ENCODE measurements at regions not wholly inside any gene's neighbourhood (a gene's known extent, or its start where the extent isn't known, plus 50 kb on each side); places are given as distances from the start of the nearest gene placed in this dataset.

DNA sequence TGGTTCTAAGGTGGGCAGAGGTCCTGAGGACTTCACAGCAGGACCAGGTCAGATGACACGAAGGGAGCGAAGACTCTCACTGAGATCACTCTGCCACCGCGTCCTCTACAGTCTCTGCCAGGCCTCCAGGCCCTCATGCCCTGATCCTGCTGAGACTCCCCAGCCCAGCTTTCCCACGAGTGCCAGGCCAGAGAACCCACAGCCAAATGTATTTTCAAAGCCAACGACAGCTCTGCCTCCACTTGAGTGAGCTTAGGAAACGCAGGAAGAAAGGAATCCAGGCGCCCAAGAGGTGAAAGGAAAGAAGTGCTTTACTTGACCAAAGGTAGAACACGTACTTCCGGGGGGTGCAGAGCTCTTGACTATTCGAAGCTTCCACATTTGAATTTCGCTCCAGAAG lies 275.0 kb downstream of the XXYLT1 start:
- H3K36me3 ChIP-seq (ENCODE audit: control insufficient read depth, insufficient read depth, low read length) = no peaks in the 10 kb centered on the region
- DNase-seq = no peak
- no peak overlapping the region for H3K23ac ChIP-seq (ENCODE audit: low read depth, low read length)
- no peak overlapping the region for H3K4ac ChIP-seq (ENCODE audit: low read depth, low read length)
- no peak overlapping the region for H4K91ac ChIP-seq (ENCODE audit: insufficient read depth, low read depth, low read length)
- TF ChIP-seq RAD21 (IDR thresholded peaks at IDR 0.05; ENCODE audit: low read length) = no peak
- no peak for TF ChIP-seq MAZ (IDR thresholded peaks at IDR 0.05; ENCODE audit: borderline replicate concordance, low read depth, low read length)
- TF ChIP-seq, protein P1, sequence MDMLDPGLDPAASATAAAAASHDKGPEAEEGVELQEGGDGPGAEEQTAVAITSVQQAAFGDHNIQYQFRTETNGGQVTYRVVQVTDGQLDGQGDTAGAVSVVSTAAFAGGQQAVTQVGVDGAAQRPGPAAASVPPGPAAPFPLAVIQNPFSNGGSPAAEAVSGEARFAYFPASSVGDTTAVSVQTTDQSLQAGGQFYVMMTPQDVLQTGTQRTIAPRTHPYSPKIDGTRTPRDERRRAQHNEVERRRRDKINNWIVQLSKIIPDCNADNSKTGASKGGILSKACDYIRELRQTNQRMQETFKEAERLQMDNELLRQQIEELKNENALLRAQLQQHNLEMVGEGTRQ (IDR thresholded peaks at IDR 0.05; ENCODE audit: low read depth, low read length) = no peak
- TF ChIP-seq CHD1 (IDR thresholded peaks at IDR 0.05; ENCODE audit: low read depth, low read length) = no peak
- TF ChIP-seq RCOR1 (IDR thresholded peaks at IDR 0.05; ENCODE audit: insufficient replicate concordance, low read length) = no peak
- TF ChIP-seq, protein P2, sequence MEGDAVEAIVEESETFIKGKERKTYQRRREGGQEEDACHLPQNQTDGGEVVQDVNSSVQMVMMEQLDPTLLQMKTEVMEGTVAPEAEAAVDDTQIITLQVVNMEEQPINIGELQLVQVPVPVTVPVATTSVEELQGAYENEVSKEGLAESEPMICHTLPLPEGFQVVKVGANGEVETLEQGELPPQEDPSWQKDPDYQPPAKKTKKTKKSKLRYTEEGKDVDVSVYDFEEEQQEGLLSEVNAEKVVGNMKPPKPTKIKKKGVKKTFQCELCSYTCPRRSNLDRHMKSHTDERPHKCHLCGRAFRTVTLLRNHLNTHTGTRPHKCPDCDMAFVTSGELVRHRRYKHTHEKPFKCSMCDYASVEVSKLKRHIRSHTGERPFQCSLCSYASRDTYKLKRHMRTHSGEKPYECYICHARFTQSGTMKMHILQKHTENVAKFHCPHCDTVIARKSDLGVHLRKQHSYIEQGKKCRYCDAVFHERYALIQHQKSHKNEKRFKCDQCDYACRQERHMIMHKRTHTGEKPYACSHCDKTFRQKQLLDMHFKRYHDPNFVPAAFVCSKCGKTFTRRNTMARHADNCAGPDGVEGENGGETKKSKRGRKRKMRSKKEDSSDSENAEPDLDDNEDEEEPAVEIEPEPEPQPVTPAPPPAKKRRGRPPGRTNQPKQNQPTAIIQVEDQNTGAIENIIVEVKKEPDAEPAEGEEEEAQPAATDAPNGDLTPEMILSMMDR (conservative IDR thresholded peaks at IDR 0.05; ENCODE audit: low read depth, low read length) = no peak
- no peak for TF ChIP-seq CEBPB (IDR thresholded peaks at IDR 0.05; ENCODE audit: low read depth, low read length)
- no peak for TF ChIP-seq POLR2A (IDR thresholded peaks at IDR 0.05; ENCODE audit: low read depth, low read length)
- TF ChIP-seq, protein P3, sequence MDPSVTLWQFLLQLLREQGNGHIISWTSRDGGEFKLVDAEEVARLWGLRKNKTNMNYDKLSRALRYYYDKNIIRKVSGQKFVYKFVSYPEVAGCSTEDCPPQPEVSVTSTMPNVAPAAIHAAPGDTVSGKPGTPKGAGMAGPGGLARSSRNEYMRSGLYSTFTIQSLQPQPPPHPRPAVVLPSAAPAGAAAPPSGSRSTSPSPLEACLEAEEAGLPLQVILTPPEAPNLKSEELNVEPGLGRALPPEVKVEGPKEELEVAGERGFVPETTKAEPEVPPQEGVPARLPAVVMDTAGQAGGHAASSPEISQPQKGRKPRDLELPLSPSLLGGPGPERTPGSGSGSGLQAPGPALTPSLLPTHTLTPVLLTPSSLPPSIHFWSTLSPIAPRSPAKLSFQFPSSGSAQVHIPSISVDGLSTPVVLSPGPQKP (IDR thresholded peaks at IDR 0.05; ENCODE audit: borderline replicate concordance, low read depth, low read length) = no peak
- no peak for TF ChIP-seq BHLHE40 (IDR thresholded peaks at IDR 0.05; ENCODE audit: low read depth, low read length)
- TF ChIP-seq MXI1 (IDR thresholded peaks at IDR 0.05; ENCODE audit: borderline replicate concordance, low read depth, low read length) = no peak
- no peak for TF ChIP-seq RFX5 (IDR thresholded peaks at IDR 0.05; ENCODE audit: low read depth, low read length)
- TF ChIP-seq NFE2L2 (IDR thresholded peaks at IDR 0.05; ENCODE audit: low read depth, low read length) = no peak
- TF ChIP-seq MAFK (IDR thresholded peaks at IDR 0.05; ENCODE audit: low read depth, low read length) = no peak
- no peak for TF ChIP-seq FOS (IDR thresholded peaks at IDR 0.05; ENCODE audit: low read depth, low read length)
- TF ChIP-seq SMC3 (IDR thresholded peaks at IDR 0.05; ENCODE audit: low read depth, low read length) = no peak
- H2BK120ac ChIP-seq (ENCODE audit: low read depth, low read length) = no peak overlapping the region
- intact Hi-C loops (cut with micrococcal nuclease) = no loop called here
- H4K8ac ChIP-seq (ENCODE audit: low read depth in 2 of 2, low read length in 2 of 2) = no peak overlapping the region
- in situ Hi-C loops (cut with MboI; ENCODE audit: low sequenced_read_pairs) = no loop called here
- no peak overlapping the region for H3K9ac ChIP-seq (ENCODE audit: low read depth, low read length)
- no peak overlapping the region for H2BK20ac ChIP-seq (ENCODE audit: low read depth, low read length)
- no peak overlapping the region for H2AK9ac ChIP-seq (replicated peaks; ENCODE audit: low read depth, low read length, poor library complexity)
- no peak overlapping the region for H3K4me2 ChIP-seq (ENCODE audit: low read depth, low read length)
- 78% methylated on average over 9 of the region's 12 CpGs; no CpG with 5 or more reads in 1 of the 2 experiments for WGBS, 2 experiments (ENCODE audit: extremely low coverage in 2 of 2, insufficient read length in 1 of 2)
- no peak overlapping the region for H2AFZ ChIP-seq (replicated peaks; ENCODE audit: low read length, poor library complexity)
- no peak overlapping the region for H3K27ac ChIP-seq (ENCODE audit: insufficient read depth, low read length)
- dilution Hi-C loops (cut with HindIII; ENCODE audit: low sequenced_read_pairs, unreplicated experiment) = no loop called here
- no peaks in the 10 kb centered on the region for H3K9me1 ChIP-seq (ENCODE audit: insufficient read depth, low read length)
- H3K18ac ChIP-seq (ENCODE audit: low read depth, low read length) = no peak overlapping the region
- no peaks in the 10 kb centered on the region for H3K79me1 ChIP-seq (ENCODE audit: low read depth in 1 of 2, low read length in 2 of 2)
- peaks cover 41% of the 10 kb centered on the region for H3K27me3 ChIP-seq (ENCODE audit: control insufficient read depth, insufficient read depth, low read length)
- H3K14ac ChIP-seq (replicated peaks; ENCODE audit: low read depth, low read length) = no peak overlapping the region
- no peak overlapping the region for H3K4me3 ChIP-seq (ENCODE audit: insufficient read depth, low read depth, low read length)
- H2AK5ac ChIP-seq (ENCODE audit: low read depth, low read length) = no peak overlapping the region
- H2BK5ac ChIP-seq (ENCODE audit: low read depth, low read length, poor library complexity, severe bottlenecking) = no peak overlapping the region
- no peak for ATAC-seq (ENCODE audit: low read depth)
- no peak overlapping the region for H3K56ac ChIP-seq (ENCODE audit: extremely low read depth, insufficient read depth, low read length)
- H4K5ac ChIP-seq (ENCODE audit: low read depth, low read length) = no peak overlapping the region
- H3K9me3 ChIP-seq (ENCODE audit: control insufficient read depth, insufficient read depth, low read length) = no peaks in the 10 kb centered on the region
- no peaks in the 10 kb centered on the region for H4K20me1 ChIP-seq (ENCODE audit: insufficient read depth, low read length)
- H3K4me1 ChIP-seq (ENCODE audit: control insufficient read depth, insufficient read depth, low read length) = no peaks in the 10 kb centered on the region
- POLR2A ChIA-PET (ENCODE audit: unreplicated experiment) = no interaction called here
- CTCF ChIA-PET = no interaction called here
- H2BK15ac ChIP-seq (ENCODE audit: low read depth, low read length) = no peak overlapping the region
- BruUV-seq (replicated peaks) = no TSS peak

Data from IMR-90 (cell line).